ENCODE measurements at regions not wholly inside any gene's neighbourhood (a gene's known extent, or its start where the extent isn't known, plus 50 kb on each side); places are given as distances from the start of the nearest gene placed in this dataset.
A peak's percentile ranks its signal among the peaks of the same experiment; 100 is the strongest.
"Not testable (repeated sequence)": the region's sequence is repeated elsewhere in the genome, so short reads cannot be mapped to it uniquely, and the experiment has no call there.

GRCh38 chr22:22745225-22746060 lies 101.0 kb downstream of the GGTLC2 start:
- DNase-seq = peak; percentile 37

DNA sequence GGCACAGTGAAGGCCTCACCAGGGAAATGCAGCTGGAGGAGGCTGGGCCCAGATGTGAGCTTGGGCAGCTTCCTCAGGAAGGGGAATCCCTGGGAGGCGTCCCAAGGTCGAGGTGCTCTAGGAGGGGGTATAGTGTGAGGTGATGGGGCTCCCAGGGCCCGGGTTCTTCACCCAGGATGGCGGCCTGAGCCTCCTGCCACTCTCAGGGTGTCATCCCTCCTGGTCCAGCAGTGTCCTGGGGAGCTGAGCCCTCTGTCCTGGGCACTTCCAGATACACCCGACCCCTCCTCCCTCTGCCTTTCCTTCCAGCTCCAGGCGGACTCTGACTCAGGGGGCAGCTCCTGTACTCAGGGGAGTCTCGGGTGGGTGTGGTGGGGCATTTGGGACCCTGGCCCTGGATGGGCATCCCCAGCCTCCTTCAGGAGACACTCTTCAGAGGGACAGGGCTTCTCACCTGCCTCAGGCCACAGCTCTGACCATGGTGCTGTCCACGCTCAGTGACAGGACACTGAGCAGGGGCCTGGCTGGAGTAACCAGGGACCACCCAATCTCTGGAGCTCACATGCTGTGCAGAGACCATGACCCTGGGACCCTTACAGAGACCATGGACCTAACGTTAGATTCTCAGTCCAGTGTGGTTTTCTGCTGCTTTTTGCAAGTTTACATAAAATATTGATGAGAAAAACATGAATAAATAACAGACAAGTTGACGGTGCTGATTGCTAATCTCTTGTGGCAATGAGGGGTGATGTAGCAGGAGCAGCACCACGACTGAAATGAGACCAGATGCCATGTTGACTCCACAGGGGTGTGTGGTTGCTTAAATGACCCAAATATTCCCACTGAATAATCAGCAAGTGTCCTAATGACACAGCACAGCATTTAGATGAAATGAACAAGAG lies 101.9 kb downstream of the GGTLC2 start:
- DNase-seq = no peak

- DNase-seq = no peak
Measured at GRCh38 chr22:22746963-22747933, 102.8 kb downstream of the GGTLC2 start.

- DNase-seq = peak; percentile 14
Measured at GRCh38 chr22:22748297-22748743, 103.9 kb downstream of the GGTLC2 start.

- no peak for DNase-seq
Measured at GRCh38 chr22:22748756-22749155, 104.3 kb downstream of the GGTLC2 start.

DNA sequence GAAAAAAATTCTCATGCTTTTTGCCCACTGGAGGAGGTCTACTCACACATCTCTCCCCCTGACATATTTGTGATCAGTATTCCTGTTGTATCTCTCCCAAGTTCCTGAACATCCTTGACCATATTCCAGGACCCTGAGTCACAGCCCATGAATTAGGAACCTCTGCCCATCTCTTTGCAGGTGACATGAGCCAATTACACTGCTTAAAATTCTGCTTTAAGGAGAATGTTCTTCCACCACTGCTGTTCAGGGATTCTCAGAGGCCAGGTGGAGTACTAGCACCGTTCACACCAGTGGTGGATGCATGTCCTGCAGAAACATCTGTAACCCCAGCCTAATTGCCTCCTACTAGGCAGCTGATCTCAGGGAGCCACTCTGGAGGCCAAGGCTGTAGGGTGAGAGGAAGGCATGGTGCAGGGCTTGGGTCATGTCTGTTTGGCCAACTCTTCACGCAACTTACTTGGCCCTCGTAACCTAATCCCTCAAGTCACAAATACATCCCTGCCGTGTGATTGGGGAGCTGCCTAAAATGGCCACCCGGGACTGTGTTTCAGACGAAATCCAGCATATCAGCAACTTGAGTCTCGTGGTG lies 104.8 kb downstream of the GGTLC2 start:
- DNase-seq = no peak

- DNase-seq = no peak
Measured at GRCh38 chr22:22750335-22751042, 106.1 kb downstream of the GGTLC2 start.

DNA sequence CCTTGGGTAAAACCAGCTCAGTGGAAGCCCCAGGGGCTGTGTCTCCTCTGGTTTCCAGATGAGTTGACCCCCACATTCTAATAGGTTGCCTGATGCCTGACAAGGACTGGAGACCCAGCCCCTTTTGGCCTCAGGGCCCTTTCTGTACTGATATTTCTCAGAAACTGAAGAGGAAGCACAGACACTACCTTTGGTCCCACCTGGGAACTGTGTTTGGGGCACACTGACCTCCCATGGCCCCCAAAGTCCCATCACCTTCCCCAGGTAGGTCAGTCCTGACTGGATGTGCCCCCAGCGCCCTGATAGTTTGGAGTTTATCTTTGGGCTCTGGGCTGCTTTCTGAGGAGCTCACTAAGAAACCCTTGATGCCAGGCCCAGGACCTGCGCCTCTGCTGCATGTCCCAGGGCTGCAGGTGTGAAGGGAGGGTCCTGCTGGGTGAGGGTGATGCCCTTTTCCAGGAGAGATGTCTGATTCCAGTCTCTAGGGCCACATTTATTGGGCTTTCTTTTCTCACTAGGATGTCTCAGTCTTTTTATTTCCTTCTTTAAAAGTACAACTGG lies 106.7 kb downstream of the GGTLC2 start:
- DNase-seq = no peak

GRCh38 chr22:22752199-22752555 lies 107.8 kb downstream of the GGTLC2 start:
- no peak for DNase-seq

DNA sequence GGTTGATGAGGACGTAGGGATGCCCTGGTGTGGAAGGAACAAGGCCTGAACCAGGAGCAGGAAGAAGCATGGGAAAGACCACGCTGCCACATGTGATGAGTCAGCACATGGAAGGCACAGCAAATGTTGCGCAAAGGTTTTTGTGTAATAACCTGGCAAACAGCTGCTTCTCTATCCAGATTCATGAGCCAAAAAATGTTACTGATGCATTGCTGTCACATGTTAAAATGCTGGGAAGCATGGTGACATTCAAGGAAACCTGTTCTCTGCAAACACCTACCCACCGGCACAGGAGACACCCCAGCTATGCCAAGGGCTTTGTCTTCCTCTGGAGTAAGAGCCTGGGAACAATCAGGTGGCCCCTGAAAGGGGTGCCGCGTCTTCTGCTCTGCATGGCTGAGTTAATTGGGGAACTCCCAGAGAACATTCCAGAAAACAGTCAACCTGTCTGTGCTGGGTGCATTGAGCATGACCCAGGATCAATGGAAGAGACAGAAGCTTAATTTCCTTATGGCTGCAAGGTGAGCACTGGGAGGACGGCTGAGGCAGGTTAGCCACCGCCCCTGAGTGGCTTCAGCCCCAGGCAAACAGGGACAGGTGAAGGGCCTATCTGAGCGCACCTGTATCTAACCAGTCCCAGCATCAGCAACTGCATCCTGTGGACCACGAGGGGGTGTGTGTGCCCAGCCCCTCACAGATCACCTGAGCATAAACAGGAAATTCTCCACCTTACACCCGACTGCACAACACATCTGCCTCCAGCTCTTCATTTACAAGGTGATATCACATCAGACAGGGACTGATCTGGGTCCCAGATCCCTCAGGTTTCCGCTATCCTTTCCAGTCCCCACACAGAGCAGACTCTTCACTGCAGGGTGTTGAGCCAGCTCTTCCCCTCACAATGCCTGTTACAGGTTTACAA lies 108.4 kb downstream of the GGTLC2 start:
- no peak for DNase-seq

- peak; percentile 79 for DNase-seq
Measured at GRCh38 chr22:22753526-22754267, 109.3 kb downstream of the GGTLC2 start.

DNA sequence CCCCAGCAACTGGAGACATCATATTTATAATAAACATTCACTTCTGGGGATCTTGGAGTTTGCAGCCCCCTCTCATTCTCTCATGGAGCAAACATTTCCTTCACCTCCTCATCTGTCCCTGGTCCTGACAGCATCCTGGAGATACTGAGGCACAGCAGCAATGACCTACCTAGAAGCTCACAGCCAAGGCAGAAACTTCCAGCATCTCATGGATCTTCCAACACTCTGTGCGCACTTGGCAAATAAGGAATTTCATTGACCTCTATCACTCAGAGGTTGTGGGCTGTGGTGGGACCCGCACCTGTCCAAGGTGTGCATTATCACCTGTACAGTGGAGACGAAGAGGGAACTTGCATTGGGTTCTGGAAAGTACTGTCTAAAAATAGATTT lies 109.8 kb downstream of the GGTLC2 start:
- DNase-seq = no peak

DNA sequence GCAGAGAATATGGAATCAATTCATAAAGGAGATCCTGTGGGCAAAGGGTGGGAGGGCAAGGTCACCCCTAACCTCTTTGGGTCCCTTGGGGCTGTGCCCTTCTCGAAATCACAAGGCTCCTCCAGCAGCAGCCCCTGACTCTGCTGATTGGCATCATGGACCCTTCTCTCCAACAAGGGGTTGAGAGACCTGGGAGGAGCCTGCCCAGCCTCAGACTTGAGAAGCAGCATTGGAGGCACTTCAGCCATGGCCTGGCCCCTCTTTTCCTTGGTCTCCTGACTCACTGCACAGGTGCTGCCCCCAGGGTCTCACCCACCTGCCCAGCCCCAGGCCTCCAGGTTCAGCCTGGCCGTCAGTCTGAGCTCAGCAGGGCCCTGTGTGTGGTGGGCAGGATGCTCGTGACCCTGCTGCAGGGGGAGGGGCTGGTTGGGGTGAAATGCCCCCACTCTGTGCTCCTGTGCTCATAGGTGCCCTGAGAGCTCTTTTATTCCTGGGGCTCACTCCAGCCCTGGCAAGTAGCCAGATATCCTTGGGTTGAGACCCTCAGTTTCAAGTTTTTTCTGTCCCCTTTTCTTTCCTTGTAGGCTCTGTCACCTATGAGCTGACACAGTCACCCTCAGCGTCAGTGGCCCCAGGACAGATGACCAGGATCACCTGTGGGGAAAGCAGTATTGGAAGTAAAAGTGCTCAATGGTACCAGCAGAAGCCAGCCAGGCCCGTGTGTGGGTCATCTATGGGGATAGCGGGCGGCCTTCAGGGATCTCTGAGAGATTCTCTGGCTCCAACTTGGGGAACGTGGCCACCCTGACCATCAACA lies 110.8 kb downstream of the GGTLC2 start:
- DNase-seq = no peak

DNA sequence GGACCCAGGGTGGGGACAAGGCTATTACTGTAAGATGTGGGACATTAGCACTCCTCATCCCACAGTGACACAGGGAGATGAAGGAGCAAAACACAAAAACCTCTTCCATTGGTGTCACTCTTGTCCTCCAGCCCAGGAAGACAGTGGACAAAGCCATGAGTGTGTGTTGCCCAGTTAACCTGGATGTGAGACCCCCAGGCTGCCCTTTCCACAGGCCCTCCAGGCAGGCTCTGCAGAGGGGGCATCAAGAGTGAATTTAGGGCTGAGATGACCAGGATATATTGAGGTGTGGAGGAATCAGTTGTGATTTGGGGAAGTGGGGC lies 111.3 kb downstream of the GGTLC2 start:
- DNase-seq = no peak

DNA sequence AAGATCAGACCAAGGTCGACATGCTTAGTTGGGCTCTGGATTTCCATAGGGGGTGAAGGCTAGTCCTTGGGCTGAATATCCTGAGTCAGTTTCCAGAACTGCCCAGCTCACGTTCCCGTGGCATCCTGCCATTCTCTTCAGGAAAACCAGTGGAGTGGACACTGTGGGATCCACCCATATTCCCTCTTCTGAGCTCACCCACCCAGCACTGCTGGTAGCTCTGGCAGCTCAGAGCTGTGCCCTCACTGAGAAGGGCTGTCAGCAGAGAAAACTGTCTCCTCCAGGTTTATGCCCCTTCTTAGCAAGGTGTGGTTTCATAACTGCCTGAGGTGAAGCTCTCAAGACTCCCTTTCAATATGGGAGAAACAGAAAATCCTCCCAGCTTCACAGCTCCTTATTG lies 111.7 kb downstream of the GGTLC2 start:
- no peak for DNase-seq

DNA sequence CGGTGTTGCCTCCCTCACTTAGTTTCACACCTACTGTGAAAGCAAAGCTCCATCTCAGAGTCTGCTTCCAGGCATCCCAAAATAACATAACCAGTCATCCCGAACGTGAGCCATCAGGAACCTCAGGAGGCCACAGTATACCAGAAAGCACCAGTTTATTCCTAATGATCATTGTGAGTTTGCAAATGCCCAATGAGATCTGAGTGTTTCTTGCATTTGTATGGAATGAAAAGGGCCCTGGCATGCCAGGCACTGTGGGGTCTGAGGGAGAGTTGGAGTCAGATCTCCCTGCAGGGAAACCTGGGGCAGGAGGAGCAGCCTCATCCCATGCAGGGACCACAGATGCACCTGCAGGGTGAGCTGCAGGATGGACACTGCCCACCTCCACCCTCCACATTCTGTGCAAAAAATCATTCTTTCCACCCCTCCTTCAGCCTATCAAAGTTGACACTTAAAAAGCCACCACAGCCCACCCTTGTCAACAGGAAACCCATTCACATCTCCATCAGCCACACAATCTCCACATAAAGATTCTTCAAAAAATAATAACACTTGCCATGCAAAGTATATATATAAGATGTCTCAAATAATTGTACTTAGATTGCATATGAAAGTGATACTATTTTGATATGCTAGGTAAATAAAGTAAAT lies 112.3 kb downstream of the GGTLC2 start:
- DNase-seq = not testable (repeated sequence)

GRCh38 chr22:22758101-22758807 lies 113.8 kb downstream of the GGTLC2 start:
- DNase-seq = not testable (repeated sequence)
